K562 (cell line): ENCODE measurements at regions not wholly inside any gene's neighbourhood (a gene's known extent, or its start where the extent isn't known, plus 50 kb on each side); places are given as distances from the start of the nearest gene placed in this dataset.

Experiments
- CREB3L1 ChIP-seq: fragments of 450-650 bp; IDR thresholded peaks from 2 replicates; pipeline ENCODE4 v1.6.1; 2014; ENCODE audit warnings: low read depth, mild to moderate bottlenecking, moderate library complexity, borderline replicate concordance
- FOXO4 ChIP-seq: fragments of 450-650 bp; formaldehyde crosslinking; IDR thresholded peaks from 2 replicates; pipeline ENCODE4 v1.4.0; 2020; ENCODE audit warnings: mild to moderate bottlenecking, moderate library complexity
- GMEB1 ChIP-seq: fragments of 250-450 bp; sonication (Bioruptor Pico); IDR thresholded peaks from 2 replicates; pipeline ENCODE4 v1.4.0; 2020; ENCODE audit warnings: mild to moderate bottlenecking
- MEF2D ChIP-seq: conservative IDR thresholded peaks from 2 replicates; pipeline ENCODE4 v1.6.1; 2016; ENCODE audit warnings: low read depth, missing genetic modification characterization, missing compliant biosample characterization

- TF ChIP-seq FOXO4 (CRISPR knock-in tag) (no peak), MEF2D (tag) (no peak), CREB3L1 (no peak), GMEB1 (CRISPR knock-in tag) (no peak)
Observed at GRCh38 chr5:88389338-88390095, 120.9 kb upstream of the TMEM161B start (continued).
